AG09309 (cell line): ENCODE measurements at regions not wholly inside any gene's neighbourhood (a gene's known extent, or its start where the extent isn't known, plus 50 kb on each side); places are given as distances from the start of the nearest gene placed in this dataset.

Experiments used
- DNase-seq: peaks from one replicate; pipeline ENCODE4 v3.0.0-alpha.2; 2010; ENCODE audit warnings: low read depth
- H3K4me3 ChIP-seq: 2 replicates; pipeline ENCODE4 v1.5.1; 2011; ENCODE audit warnings: mild to moderate bottlenecking, low read depth, low read length, moderate library complexity; ENCODE audit not compliant: control insufficient read depth
- TF ChIP-seq, protein P1 (sequence below): IDR thresholded peaks from 2 replicates; pipeline ENCODE4 v1.5.1; 2011; ENCODE audit warnings: mild to moderate bottlenecking, low read depth, low read length, inconsistent platforms; ENCODE audit not compliant: insufficient read depth, control insufficient read depth; ENCODE audit errors: missing control alignments

DNA sequence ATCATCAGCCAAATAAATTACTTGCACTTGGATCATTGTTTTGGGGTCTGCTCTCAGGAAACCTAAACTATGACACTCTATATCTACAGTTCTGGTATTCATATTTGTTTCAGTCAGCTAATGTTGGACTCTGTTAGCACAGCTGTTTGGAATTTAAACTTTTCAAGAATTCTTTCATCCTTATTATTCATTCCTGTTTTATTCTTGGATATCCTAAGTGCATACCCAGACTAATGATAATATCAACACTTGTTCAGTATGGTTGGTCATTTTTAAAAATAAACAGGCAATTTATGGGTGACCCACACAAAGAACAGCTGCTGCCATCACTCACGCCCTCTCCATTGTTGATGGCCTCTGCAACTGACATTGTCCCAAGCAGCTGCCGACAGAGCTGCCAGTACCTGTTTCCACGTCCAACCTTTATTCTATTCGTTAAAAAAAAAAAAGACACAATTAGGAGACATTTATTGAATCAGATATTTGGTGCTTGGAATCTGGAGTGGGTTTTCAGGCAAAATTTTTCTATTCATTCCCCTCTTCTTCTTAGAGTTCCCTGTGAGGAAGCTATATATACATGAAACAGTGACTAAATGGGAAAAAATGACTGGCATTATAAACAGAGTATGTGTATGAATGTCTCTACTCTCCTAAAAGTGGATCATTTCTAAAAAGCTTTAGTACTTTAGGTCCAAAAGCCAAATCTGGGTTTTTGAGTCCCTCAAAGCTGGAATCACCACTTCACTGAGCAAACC lies 252.1 kb upstream of the NAV3 start:
- H3K4me3 ChIP-seq, result no peak overlapping the region
- DNase-seq, result no peak
- TF ChIP-seq, protein P1, sequence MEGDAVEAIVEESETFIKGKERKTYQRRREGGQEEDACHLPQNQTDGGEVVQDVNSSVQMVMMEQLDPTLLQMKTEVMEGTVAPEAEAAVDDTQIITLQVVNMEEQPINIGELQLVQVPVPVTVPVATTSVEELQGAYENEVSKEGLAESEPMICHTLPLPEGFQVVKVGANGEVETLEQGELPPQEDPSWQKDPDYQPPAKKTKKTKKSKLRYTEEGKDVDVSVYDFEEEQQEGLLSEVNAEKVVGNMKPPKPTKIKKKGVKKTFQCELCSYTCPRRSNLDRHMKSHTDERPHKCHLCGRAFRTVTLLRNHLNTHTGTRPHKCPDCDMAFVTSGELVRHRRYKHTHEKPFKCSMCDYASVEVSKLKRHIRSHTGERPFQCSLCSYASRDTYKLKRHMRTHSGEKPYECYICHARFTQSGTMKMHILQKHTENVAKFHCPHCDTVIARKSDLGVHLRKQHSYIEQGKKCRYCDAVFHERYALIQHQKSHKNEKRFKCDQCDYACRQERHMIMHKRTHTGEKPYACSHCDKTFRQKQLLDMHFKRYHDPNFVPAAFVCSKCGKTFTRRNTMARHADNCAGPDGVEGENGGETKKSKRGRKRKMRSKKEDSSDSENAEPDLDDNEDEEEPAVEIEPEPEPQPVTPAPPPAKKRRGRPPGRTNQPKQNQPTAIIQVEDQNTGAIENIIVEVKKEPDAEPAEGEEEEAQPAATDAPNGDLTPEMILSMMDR, result peak; percentile 3

DNA sequence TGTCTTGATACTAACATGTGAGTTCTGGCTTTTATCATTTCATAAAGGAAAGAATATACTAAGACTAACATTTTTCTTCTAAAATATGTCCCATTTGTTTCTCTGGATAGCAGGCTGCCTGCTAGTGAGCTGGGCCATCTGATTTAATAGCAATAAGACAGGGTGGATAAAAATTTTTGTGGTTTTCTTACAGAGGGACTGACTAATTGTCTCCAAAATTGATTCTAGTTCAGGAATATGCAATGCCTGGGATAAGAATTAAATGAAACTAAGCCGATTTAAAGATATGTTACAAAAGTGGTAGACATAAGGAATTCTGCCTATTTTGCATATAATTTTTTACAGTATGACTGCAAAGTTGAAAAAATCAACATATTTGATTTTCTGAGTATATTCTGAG lies 252.9 kb upstream of the NAV3 start:
- no peak overlapping the region for H3K4me3 ChIP-seq
- TF ChIP-seq, protein P1, result no peak
- peak; percentile 32 for DNase-seq

DNA sequence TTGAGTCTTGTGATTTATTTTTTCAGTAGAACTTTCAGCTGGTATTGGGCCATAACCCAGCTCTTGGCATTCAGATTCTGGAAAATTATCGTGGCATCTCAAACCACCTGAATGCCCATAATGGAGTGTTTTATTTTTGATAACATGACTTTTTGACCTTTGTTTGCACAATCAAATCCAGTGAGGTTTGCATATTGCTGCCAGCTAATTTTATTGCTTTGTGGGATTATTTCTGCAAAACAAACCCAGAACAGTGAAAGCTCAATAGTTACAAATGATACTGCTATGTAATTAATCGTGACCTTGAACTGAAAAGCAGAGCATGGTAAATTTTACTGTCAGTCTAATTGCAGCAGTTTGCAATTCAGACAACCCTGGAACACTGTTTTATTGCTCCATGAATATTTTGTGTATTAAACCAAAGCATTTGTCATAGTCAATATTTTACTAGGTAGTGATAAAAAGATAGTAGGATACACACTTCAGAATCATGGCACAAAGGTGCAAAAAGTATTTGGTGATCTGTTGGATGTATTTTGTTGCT lies 255.2 kb upstream of the NAV3 start:
- TF ChIP-seq, protein P1, result no peak
- peak; percentile 13 for DNase-seq

DNA sequence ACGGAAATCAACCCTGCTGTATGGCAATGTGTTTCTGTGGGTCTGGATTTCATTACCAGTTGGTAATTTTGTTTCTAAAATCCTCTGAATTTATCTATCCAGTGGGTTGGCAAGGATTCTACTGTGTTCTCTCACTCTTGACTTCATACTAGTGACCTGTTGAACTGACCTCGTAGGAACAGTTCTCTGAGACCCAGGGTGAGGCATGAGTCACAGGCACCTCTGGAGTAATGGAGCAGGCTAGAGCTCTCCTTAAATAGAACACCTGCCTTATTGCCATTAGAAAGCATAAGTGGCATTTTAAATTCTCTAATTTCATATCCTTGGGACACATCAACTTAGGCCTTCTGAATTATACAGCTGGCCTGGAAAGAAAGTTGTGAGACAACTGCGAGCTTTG lies 258.3 kb upstream of the NAV3 start:
- TF ChIP-seq, protein P1, result no peak
- DNase-seq, result no peak
- H3K4me3 ChIP-seq, result no peak overlapping the region

More for the DNA sequence above, 255.2 kb upstream of the NAV3 start:
- no peak overlapping the region for H3K4me3 ChIP-seq

DNA sequence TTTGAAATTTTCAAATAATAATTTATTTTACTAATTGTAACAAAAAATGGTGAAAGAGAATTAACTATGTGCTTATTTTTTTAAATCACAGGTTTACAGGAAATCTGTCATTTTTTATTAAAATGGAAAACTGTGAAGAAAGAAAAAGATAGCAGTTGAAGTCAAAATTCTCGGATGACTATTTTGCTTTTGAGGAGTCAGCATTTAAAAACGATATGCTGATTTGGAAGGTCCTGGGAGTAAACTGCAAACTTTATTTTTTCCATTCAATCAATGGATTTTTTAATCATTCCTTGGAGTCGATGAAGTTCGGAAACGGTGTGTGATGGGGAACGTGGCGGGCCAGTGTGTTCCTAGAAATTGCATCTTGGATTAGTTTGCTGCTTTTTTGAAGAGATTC lies 258.9 kb upstream of the NAV3 start:
- H3K4me3 ChIP-seq, result no peak overlapping the region
- DNase-seq, result no peak
- TF ChIP-seq, protein P1, result no peak

DNA sequence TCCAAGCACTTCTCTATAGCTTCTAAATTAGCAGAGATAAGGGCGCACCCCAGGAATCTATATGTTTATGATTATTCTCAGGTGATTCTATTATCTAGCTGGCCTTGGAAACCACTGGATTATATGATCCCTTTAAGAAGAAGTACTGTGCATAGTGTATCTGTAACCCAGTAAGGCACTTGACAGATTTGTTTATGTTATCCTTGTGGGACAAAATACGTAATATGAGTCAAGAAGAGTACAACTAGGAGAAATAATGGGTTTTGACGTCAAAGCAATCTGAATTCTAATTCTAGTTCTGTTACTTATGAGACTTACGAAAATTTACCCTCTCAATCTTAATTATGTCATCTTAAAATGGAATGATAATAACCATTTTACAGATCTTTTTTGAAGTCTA lies 259.6 kb upstream of the NAV3 start:
- no peak for DNase-seq
- TF ChIP-seq, protein P1, result no peak
- H3K4me3 ChIP-seq, result no peak overlapping the region
